SK-N-SH (cell line): ENCODE measurements at regions not wholly inside any gene's neighbourhood (a gene's known extent, or its start where the extent isn't known, plus 50 kb on each side); places are given as distances from the start of the nearest gene placed in this dataset.

ENCODE experiments used
- CHD2 ChIP-seq: fragments of 150-350 bp; IDR thresholded peaks from 2 replicates; pipeline ENCODE4 v1.6.1; 2018; ENCODE audit warnings: low read length; ENCODE audit not compliant: partially characterized antibody
- CTCF ChIP-seq: fragments of 200-600 bp; sonication (generic); IDR thresholded peaks from 2 replicates; pipeline ENCODE4 v1.6.1; 2017; ENCODE audit warnings: antibody characterized with exemption, mild to moderate bottlenecking, moderate library complexity
- EP300 ChIP-seq, 2 experiments: IDR thresholded peaks; 2 replicates each; pipeline versions ENCODE4 v1.4.0 to v1.6.1; 2012; ENCODE audit warnings: borderline replicate concordance in 1 of 2, low read depth in 1 of 2, low read length in 1 of 2
- FOXM1 ChIP-seq: IDR thresholded peaks from 2 replicates; pipeline ENCODE4 v1.4.0; 2012; ENCODE audit warnings: low read depth, mild to moderate bottlenecking
- GATA2 ChIP-seq: sonication (generic); formaldehyde crosslinking; IDR thresholded peaks from 2 replicates; pipeline ENCODE4 v1.5.0; 2020; ENCODE audit warnings: mild to moderate bottlenecking, missing genetic modification reagents
- MXI1 ChIP-seq: IDR thresholded peaks from 2 replicates; pipeline ENCODE4 v1.6.1; 2012; ENCODE audit warnings: mild to moderate bottlenecking, low read depth, low read length, improper control_type of control experiment
- NRF1 ChIP-seq: IDR thresholded peaks from 2 replicates; pipeline ENCODE4 v1.6.1; 2012; ENCODE audit warnings: low read depth, mild to moderate bottlenecking, low read length
- RXRA ChIP-seq: IDR thresholded peaks from 2 replicates; pipeline ENCODE4 v1.4.0; 2012; ENCODE audit warnings: low read depth, mild to moderate bottlenecking, borderline replicate concordance
- SIN3A ChIP-seq: IDR thresholded peaks from 2 replicates; pipeline ENCODE4 v1.6.1; 2012; ENCODE audit warnings: low read depth, mild to moderate bottlenecking, low read length, moderate library complexity, borderline replicate concordance
- YY1 ChIP-seq: IDR thresholded peaks from 2 replicates; pipeline ENCODE4 v1.4.0; 2012; ENCODE audit warnings: low read depth, mild to moderate bottlenecking

- no peak for TF ChIP-seq CHD2
- TF ChIP-seq MXI1 = no peak
- TF ChIP-seq YY1 = no peak
- TF ChIP-seq EP300 (IDR thresholded peaks at IDR 0.05; ENCODE audit: borderline replicate concordance in 1 of 2, low read depth in 1 of 2, low read length in 1 of 2) = no peak
- TF ChIP-seq SIN3A = no peak
- TF ChIP-seq CTCF = no peak
- TF ChIP-seq NRF1 = no peak
- no peak for TF ChIP-seq FOXM1
- TF ChIP-seq GATA2 (CRISPR knock-in tag) = no peak
- no peak for TF ChIP-seq RXRA
Observed at GRCh38 chr4:159545556-159545955, 442.7 kb downstream of the RAPGEF2 start.
